Hepatocyte (in vitro differentiated cells): ENCODE measurements at regions not wholly inside any gene's neighbourhood (a gene's known extent, or its start where the extent isn't known, plus 50 kb on each side); places are given as distances from the start of the nearest gene placed in this dataset.
A peak's percentile ranks its signal among the peaks of the same experiment; 100 is the strongest.

Experiments used
- DNase-seq: peaks from one replicate; pipeline ENCODE4 v3.0.0-alpha.2; 2016; ENCODE audit warnings: low spot score
- H2AFZ ChIP-seq: fragments of 200-600 bp; sonication (generic); 2 replicates; pipeline ENCODE4 v1.6.0; 2016; ENCODE audit warnings: antibody characterized with exemption, mild to moderate bottlenecking
- H3K27ac ChIP-seq: fragments of 200-600 bp; sonication (generic); 2 replicates; pipeline ENCODE4 v1.5.1; 2016; ENCODE audit warnings: mild to moderate bottlenecking
- H3K27me3 ChIP-seq: fragments of 200-600 bp; sonication (generic); 2 replicates; pipeline ENCODE4 v1.6.1; 2016
- H3K36me3 ChIP-seq: fragments of 200-600 bp; sonication (generic); replicated peaks from 2 replicates; pipeline ENCODE4 v1.5.1; 2016; ENCODE audit warnings: low read depth; ENCODE audit not compliant: insufficient read depth
- H3K4me1 ChIP-seq: fragments of 200-600 bp; sonication (generic); 2 replicates; pipeline ENCODE4 v1.5.1; 2016; ENCODE audit warnings: mild to moderate bottlenecking, moderate library complexity; ENCODE audit not compliant: insufficient read depth
- H3K4me2 ChIP-seq: fragments of 200-600 bp; sonication (generic); 2 replicates; pipeline ENCODE4 v1.6.0; 2016
- H3K4me3 ChIP-seq: fragments of 200-600 bp; sonication (generic); 2 replicates; pipeline ENCODE4 v1.5.1; 2016; ENCODE audit warnings: mild to moderate bottlenecking
- H3K79me2 ChIP-seq: fragments of 200-600 bp; sonication (generic); 2 replicates; pipeline ENCODE4 v1.6.0; 2017; ENCODE audit warnings: mild to moderate bottlenecking
- H3K9me2 ChIP-seq: fragments of 200-600 bp; sonication (generic); replicated peaks from 2 replicates; pipeline ENCODE4 v1.6.0; 2017; ENCODE audit warnings: mild to moderate bottlenecking; ENCODE audit not compliant: insufficient read depth
- H3K9me3 ChIP-seq: fragments of 200-600 bp; sonication (generic); 2 replicates; pipeline ENCODE4 v1.5.1; 2016; ENCODE audit warnings: low read depth, mild to moderate bottlenecking
- H4K20me1 ChIP-seq: fragments of 200-600 bp; sonication (generic); 2 replicates; pipeline ENCODE4 v1.6.0; 2016; ENCODE audit warnings: mild to moderate bottlenecking; ENCODE audit not compliant: insufficient read depth, poor library complexity, severe bottlenecking
- EZH2 ChIP-seq: fragments of 200-600 bp; sonication (generic); IDR thresholded peaks from 2 replicates; pipeline ENCODE4 v1.6.1; 2016; ENCODE audit warnings: antibody characterized with exemption, mild to moderate bottlenecking, borderline replicate concordance
- EZH2phosphoT487 ChIP-seq: fragments of 200-600 bp; sonication (generic); IDR thresholded peaks from one replicate; pipeline ENCODE4 v1.6.1; 2018; ENCODE audit warnings: antibody characterized with exemption, mild to moderate bottlenecking, low read depth, moderate library complexity; ENCODE audit not compliant: unreplicated experiment, severe bottlenecking
- WGBS: methylation state at CpG from one replicate; pipeline ENCODE4 v1.1.6; 2016; ENCODE audit warnings: low lambda C conversion rate; ENCODE audit errors: missing lambda C conversion rate; 5-methylcytosine and 5-hydroxymethylcytosine counted together
- TF ChIP-seq, protein P1 (sequence below): fragments of 200-600 bp; sonication (generic); IDR thresholded peaks from 2 replicates; pipeline ENCODE4 v1.5.1; 2016; ENCODE audit warnings: antibody characterized with exemption, mild to moderate bottlenecking; ENCODE audit not compliant: poor library complexity

DNA sequence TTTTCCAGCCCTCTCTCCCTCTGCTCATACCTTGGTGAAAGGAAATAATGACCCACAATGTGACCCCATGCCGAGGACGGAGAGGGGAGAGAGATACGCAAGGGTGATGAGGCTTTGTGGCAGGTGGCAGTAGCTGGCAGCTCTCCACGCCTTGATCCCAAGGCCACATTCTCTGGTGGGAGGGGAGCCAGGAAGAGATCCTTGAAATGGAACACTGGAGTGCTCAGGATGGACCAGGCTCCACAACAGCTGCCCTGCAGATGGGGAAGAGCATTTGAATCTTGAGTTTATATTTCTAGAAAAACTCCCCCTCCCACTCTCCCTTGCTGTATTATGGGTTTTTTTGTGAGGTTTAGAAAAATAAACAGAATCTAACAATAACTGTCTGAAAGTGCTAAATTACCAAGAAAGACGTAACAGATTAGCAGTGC is 61.6 kb upstream of the CDON start:
- TF ChIP-seq, protein P1, sequence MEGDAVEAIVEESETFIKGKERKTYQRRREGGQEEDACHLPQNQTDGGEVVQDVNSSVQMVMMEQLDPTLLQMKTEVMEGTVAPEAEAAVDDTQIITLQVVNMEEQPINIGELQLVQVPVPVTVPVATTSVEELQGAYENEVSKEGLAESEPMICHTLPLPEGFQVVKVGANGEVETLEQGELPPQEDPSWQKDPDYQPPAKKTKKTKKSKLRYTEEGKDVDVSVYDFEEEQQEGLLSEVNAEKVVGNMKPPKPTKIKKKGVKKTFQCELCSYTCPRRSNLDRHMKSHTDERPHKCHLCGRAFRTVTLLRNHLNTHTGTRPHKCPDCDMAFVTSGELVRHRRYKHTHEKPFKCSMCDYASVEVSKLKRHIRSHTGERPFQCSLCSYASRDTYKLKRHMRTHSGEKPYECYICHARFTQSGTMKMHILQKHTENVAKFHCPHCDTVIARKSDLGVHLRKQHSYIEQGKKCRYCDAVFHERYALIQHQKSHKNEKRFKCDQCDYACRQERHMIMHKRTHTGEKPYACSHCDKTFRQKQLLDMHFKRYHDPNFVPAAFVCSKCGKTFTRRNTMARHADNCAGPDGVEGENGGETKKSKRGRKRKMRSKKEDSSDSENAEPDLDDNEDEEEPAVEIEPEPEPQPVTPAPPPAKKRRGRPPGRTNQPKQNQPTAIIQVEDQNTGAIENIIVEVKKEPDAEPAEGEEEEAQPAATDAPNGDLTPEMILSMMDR: no peak
- TF ChIP-seq EZH2 (no peak), EZH2phosphoT487 (no peak)
- peaks cover 15% of the 10 kb centered on the region for H3K4me1 ChIP-seq

DNA sequence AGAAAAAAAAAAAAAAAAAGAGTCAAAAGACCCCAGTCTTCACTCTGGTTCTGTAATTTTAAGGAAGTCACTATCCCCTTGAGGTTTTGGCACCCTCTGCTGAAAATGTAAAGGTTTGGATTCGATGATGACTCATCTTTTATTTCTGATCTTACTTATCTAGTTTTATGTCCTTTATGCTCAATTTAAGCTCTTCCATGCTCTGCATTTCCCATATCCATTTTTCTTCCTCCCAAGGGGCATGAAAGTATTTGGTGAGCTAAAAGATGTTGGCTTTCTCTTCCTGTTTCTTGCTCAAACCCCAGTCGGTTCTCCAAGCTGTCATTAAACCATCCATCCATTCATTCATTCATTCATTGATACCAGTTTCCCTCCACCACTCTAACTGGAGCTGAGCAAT is 61.0 kb upstream of the CDON start:
- Histone ChIP-seq H2AFZ (no peak overlapping the region), H3K4me3 (no peak overlapping the region), H3K27me3 (no peaks in the 10 kb centered on the region), H3K79me2 (no peaks in the 10 kb centered on the region), H3K9me3 (no peaks in the 10 kb centered on the region), H3K4me2 (no peak overlapping the region), H3K4me1 (peaks cover 15% of the 10 kb centered on the region), H3K27ac (no peak overlapping the region), H3K36me3 (no peaks in the 10 kb centered on the region), H4K20me1 (no peaks in the 10 kb centered on the region), H3K9me2 (no peaks in the 10 kb centered on the region)
- no peak for DNase-seq
- 86% methylated on average over 2 of the region's 2 CpGs for WGBS
- TF ChIP-seq, protein P1: no peak
- TF ChIP-seq EZH2phosphoT487 (no peak), EZH2 (no peak)

More for the DNA sequence above, 61.6 kb upstream of the CDON start:
- H3K9me2 ChIP-seq: no peaks in the 10 kb centered on the region
- H2AFZ ChIP-seq: no peak overlapping the region
- H3K36me3 ChIP-seq: no peaks in the 10 kb centered on the region
- no peaks in the 10 kb centered on the region for H4K20me1 ChIP-seq
- H3K79me2 ChIP-seq: no peaks in the 10 kb centered on the region
- no peak overlapping the region for H3K4me3 ChIP-seq
- no peak overlapping the region for H3K27ac ChIP-seq
- H3K27me3 ChIP-seq: no peaks in the 10 kb centered on the region
- WGBS: 80% methylated on average over 5 of the region's 5 CpGs
- H3K4me2 ChIP-seq: no peak overlapping the region
- DNase-seq: no peak
- H3K9me3 ChIP-seq: no peaks in the 10 kb centered on the region

DNA sequence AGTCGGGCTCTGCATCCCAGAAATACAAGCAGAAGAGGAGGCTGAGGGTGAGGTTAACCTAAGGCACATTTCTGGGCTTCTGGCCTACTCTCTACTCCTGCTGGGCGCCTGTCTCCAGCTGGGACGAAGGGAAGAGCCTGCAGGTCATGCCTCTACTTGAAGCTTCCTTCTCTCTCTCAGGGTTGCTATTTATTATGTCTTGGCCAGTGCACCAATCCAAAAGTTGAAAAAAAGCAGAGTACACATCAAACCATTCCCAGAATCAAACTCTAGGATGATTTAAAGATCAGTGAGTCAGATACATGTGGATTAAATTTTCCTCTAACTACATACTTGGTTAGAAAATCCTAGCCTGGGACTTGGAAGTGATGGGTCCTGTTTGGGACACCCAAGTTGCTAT is 60.2 kb upstream of the CDON start:
- no peak for TF ChIP-seq EZH2
- TF ChIP-seq EZH2phosphoT487: no peak
- peak overlapping the region; percentile 40 for H3K27ac ChIP-seq

DNA sequence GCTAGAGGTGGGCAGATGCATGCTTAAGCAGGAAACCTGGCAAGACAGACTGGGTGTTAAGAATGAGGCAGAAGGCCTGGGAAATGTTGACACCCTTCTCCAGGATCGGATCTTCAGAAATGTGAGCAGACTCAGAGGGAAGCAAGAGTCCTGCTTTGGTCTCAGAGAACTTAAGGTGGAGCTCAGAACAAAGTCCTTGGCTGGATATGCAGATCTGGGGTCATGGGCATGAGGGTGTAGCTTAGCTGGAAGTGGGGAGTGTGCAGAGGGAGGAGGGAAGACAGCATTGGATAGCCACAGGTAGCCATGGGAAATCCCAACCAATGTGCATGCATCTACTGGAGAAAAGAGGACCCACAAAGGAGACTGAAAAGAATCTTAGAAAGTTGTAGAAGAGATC is 58.6 kb upstream of the CDON start:
- no peaks in the 10 kb centered on the region for H3K79me2 ChIP-seq
- DNase-seq: no peak
- no peak overlapping the region for H3K27ac ChIP-seq
- H4K20me1 ChIP-seq: no peaks in the 10 kb centered on the region
- no peak overlapping the region for H3K4me2 ChIP-seq
- H3K36me3 ChIP-seq: no peaks in the 10 kb centered on the region
- H2AFZ ChIP-seq: no peak overlapping the region
- no peaks in the 10 kb centered on the region for H3K9me2 ChIP-seq
- WGBS: 100% methylated on average over 1 of the region's 1 CpG
- no peaks in the 10 kb centered on the region for H3K27me3 ChIP-seq
- H3K4me1 ChIP-seq: peaks cover 6% of the 10 kb centered on the region
- TF ChIP-seq, protein P1: no peak
- TF ChIP-seq EZH2 (no peak), EZH2phosphoT487 (no peak)
- H3K9me3 ChIP-seq: no peaks in the 10 kb centered on the region
- H3K4me3 ChIP-seq: no peak overlapping the region

More for the DNA sequence above, 60.2 kb upstream of the CDON start:
- no peak overlapping the region for H2AFZ ChIP-seq
- DNase-seq: no peak
- H3K4me2 ChIP-seq: no peak overlapping the region
- H3K36me3 ChIP-seq: no peaks in the 10 kb centered on the region
- peaks cover 8% of the 10 kb centered on the region for H3K4me1 ChIP-seq
- H3K9me3 ChIP-seq: no peaks in the 10 kb centered on the region
- 85% methylated on average over 3 of the region's 3 CpGs for WGBS
- H3K9me2 ChIP-seq: no peaks in the 10 kb centered on the region
- no peak overlapping the region for H3K4me3 ChIP-seq
- H4K20me1 ChIP-seq: no peaks in the 10 kb centered on the region
- H3K27me3 ChIP-seq: no peaks in the 10 kb centered on the region
- H3K79me2 ChIP-seq: no peaks in the 10 kb centered on the region
